PC-9 (cell line): ENCODE measurements at regions not wholly inside any gene's neighbourhood (a gene's known extent, or its start where the extent isn't known, plus 50 kb on each side); places are given as distances from the start of the nearest gene placed in this dataset.
A peak's percentile ranks its signal among the peaks of the same experiment; 100 is the strongest.

Experiments used
- BruUV-seq: library from RNA; stranded (reverse); fragments of 400-500 nt; replicated peaks from 2 replicates; lab custom pipeline; 2021; lab: Mats Ljungman, UMichigan
- CTCF ChIA-PET: fragments of 300-600 bp; sonication (Branson Sonifier 250); formaldehyde crosslinking; loops from one replicate; lab custom pipeline; 2022; ENCODE audit warnings: antibody characterized with exemption; lab: Charles Lee
- POLR2A ChIA-PET: fragments of 300-600 bp; sonication (Branson Sonifier 250); formaldehyde crosslinking; loops from one replicate; lab custom pipeline; 2022; ENCODE audit warnings: antibody characterized with exemption; ENCODE audit not compliant: unreplicated experiment; lab: Charles Lee
- DNase-seq, 2 experiments: peaks; one replicate each; pipeline versions ENCODE4 v3.0.0 to v3.0.0-alpha.2; 2015 to 2022; ENCODE audit warnings: mixed read lengths in 1 of 2
- H2AFZ ChIP-seq: fragments of 200-600 bp; sonication (generic); 2 replicates; pipeline ENCODE4 v1.8.1; 2017; ENCODE audit warnings: antibody characterized with exemption
- H3F3A ChIP-seq: fragments of 200-600 bp; sonication (generic); 2 replicates; pipeline ENCODE4 v1.8.1; 2017; ENCODE audit warnings: antibody characterized with exemption, mild to moderate bottlenecking, low read depth; ENCODE audit not compliant: insufficient read depth
- H3K27ac ChIP-seq: fragments of 200-600 bp; sonication (generic); 2 replicates; pipeline ENCODE4 v1.6.1; 2016; ENCODE audit warnings: mixed run types
- H3K27me3 ChIP-seq: fragments of 200-600 bp; sonication (generic); 2 replicates; pipeline ENCODE4 v1.6.1; 2016; ENCODE audit warnings: low read depth, mixed run types; ENCODE audit not compliant: insufficient read depth
- H3K36me3 ChIP-seq: fragments of 200-600 bp; sonication (generic); 2 replicates; pipeline ENCODE4 v1.6.1; 2016; ENCODE audit warnings: low read depth, mixed run types
- H3K4me1 ChIP-seq: fragments of 200-600 bp; sonication (generic); replicated peaks from 2 replicates; pipeline ENCODE4 v1.6.1; 2016; ENCODE audit warnings: mixed run types; ENCODE audit not compliant: insufficient read depth
- H3K4me2 ChIP-seq: fragments of 200-600 bp; sonication (generic); 2 replicates; pipeline ENCODE4 v1.6.1; 2017; ENCODE audit warnings: mixed run types
- H3K4me3 ChIP-seq: fragments of 200-600 bp; sonication (generic); 2 replicates; pipeline ENCODE4 v1.6.1; 2016; ENCODE audit warnings: mixed run types
- H3K79me2 ChIP-seq: fragments of 200-600 bp; sonication (generic); 2 replicates; pipeline ENCODE4 v1.6.1; 2017; ENCODE audit warnings: low read depth, mixed run types
- H3K9me2 ChIP-seq: fragments of 200-600 bp; sonication (generic); 2 replicates; pipeline ENCODE4 v1.8.1; 2017; ENCODE audit warnings: mild to moderate bottlenecking; ENCODE audit not compliant: insufficient read depth
- H3K9me3 ChIP-seq: fragments of 200-600 bp; sonication (generic); 2 replicates; pipeline ENCODE4 v1.8.1; 2016; ENCODE audit warnings: low read depth; ENCODE audit not compliant: insufficient read depth
- H4K20me1 ChIP-seq: fragments of 200-600 bp; sonication (generic); 2 replicates; pipeline ENCODE4 v1.8.1; 2017; ENCODE audit not compliant: insufficient read depth
- CTCF ChIP-seq: fragments of 200-600 bp; sonication (generic); conservative IDR thresholded peaks from 2 replicates; pipeline ENCODE4 v1.6.1; 2017; ENCODE audit warnings: mixed run types, antibody characterized with exemption, mild to moderate bottlenecking, moderate library complexity
- EZH2 ChIP-seq: fragments of 200-600 bp; sonication (generic); IDR thresholded peaks from 2 replicates; pipeline ENCODE4 v1.8.0; 2017; ENCODE audit warnings: antibody characterized with exemption, low read depth
- intact Hi-C: fragments of 100-400 bp; cut with micrococcal nuclease; formaldehyde crosslinking; loops from one replicate; pipeline ENCODE4 v1.10.0; 2022; ENCODE audit not compliant: unreplicated experiment

- no TSS peak for BruUV-seq
- intact Hi-C loops: loop anchor here (2.0 kb wide), 1 partner anchor 189 kb away; no protein-coding TSS in a partner anchor
- Histone ChIP-seq H3F3A (peaks cover 33% of the 10 kb centered on the region), H3K4me3 (no peak overlapping the region), H4K20me1 (no peaks in the 10 kb centered on the region), H3K4me1 (peaks cover 49% of the 10 kb centered on the region), H3K36me3 (no peaks in the 10 kb centered on the region), H3K4me2 (peak overlapping the region; percentile 17), H3K27me3 (no peaks in the 10 kb centered on the region), H3K79me2 (no peaks in the 10 kb centered on the region), H3K27ac (peak overlapping the region; percentile 21), H2AFZ (no peak overlapping the region), H3K9me2 (no peaks in the 10 kb centered on the region), H3K9me3 (no peaks in the 10 kb centered on the region)
- no peak for DNase-seq
- POLR2A ChIA-PET: interaction anchor here (0.6 kb wide), 1 partner anchor 442 kb away, joined by 5 read pairs; no protein-coding TSS in a partner anchor
- CTCF ChIA-PET: no interaction called here
- TF ChIP-seq EZH2 (no peak), CTCF (no peak)
These were observed 243.0 kb upstream of the ATP2B1 start for GRCh38 chr12:89951694-89952060.

GRCh38 chr12:89951050-89951693, 242.5 kb upstream of the ATP2B1 start:
- ChIA-PET CTCF (no interaction called here), POLR2A (interaction anchor here (0.6 kb wide), 1 partner anchor 442 kb away, joined by 5 read pairs; no protein-coding TSS in a partner anchor)
- Histone ChIP-seq H3K27me3 (no peaks in the 10 kb centered on the region), H3K9me2 (no peaks in the 10 kb centered on the region), H3K79me2 (no peaks in the 10 kb centered on the region), H3K27ac (peak overlapping the region; percentile 21), H3K4me2 (peak overlapping the region; percentile 30), H3K4me3 (no peak overlapping the region), H2AFZ (no peak overlapping the region), H3K9me3 (no peaks in the 10 kb centered on the region), H3F3A (peaks cover 33% of the 10 kb centered on the region), H3K36me3 (no peaks in the 10 kb centered on the region), H3K4me1 (peaks cover 49% of the 10 kb centered on the region), H4K20me1 (no peaks in the 10 kb centered on the region)
- intact Hi-C loops: loop anchor here (2.0 kb wide), 1 partner anchor 188 kb away; no protein-coding TSS in a partner anchor
- no TSS peak for BruUV-seq
- DNase-seq: peak; percentile 29 to 89
- TF ChIP-seq CTCF (no peak), EZH2 (no peak)

- no peaks in the 10 kb centered on the region for H3K36me3 ChIP-seq
- CTCF ChIA-PET: no interaction called here
- H3K27me3 ChIP-seq: no peaks in the 10 kb centered on the region
- no peak for TF ChIP-seq CTCF
- no peak for TF ChIP-seq EZH2
- BruUV-seq: no TSS peak
- H3K4me2 ChIP-seq: no peak overlapping the region
- intact Hi-C loops: loop anchor here (2.0 kb wide), 1 partner anchor 188 kb away; no protein-coding TSS in a partner anchor
- H4K20me1 ChIP-seq: no peaks in the 10 kb centered on the region
- peaks cover 33% of the 10 kb centered on the region for H3F3A ChIP-seq
- POLR2A ChIA-PET: no interaction called here
- H3K9me2 ChIP-seq: no peaks in the 10 kb centered on the region
- H3K4me1 ChIP-seq: peaks cover 49% of the 10 kb centered on the region
- H3K4me3 ChIP-seq: no peak overlapping the region
- DNase-seq: no peak
- no peak overlapping the region for H2AFZ ChIP-seq
- no peaks in the 10 kb centered on the region for H3K9me3 ChIP-seq
- H3K79me2 ChIP-seq: no peaks in the 10 kb centered on the region
- no peak overlapping the region for H3K27ac ChIP-seq
These were observed 241.8 kb upstream of the ATP2B1 start for GRCh38 chr12:89950421-89950820.
